Skeletal muscle tissue (tissue), 3 donors: ENCODE measurements at regions not wholly inside any gene's neighbourhood (a gene's known extent, or its start where the extent isn't known, plus 50 kb on each side); places are given as distances from the start of the nearest gene placed in this dataset.

Source experiments
- H3K27ac ChIP-seq: one replicate; pipeline ENCODE4 v1.7.0; 2013; ENCODE audit warnings: mild to moderate bottlenecking, low read depth, low read length, inconsistent platforms
- H3K27me3 ChIP-seq, 3 donors: one replicate each; pipeline ENCODE4 v1.7.0; 2013; ENCODE audit warnings: low read length in 3 of 3; ENCODE audit not compliant: control insufficient read depth in 3 of 3, insufficient read depth in 3 of 3
- H3K36me3 ChIP-seq, 3 donors: one replicate each; pipeline ENCODE4 v1.7.0; 2013; ENCODE audit warnings: low read length in 3 of 3; ENCODE audit not compliant: control insufficient read depth in 3 of 3, insufficient read depth in 3 of 3
- H3K4me1 ChIP-seq, 3 donors: one replicate each; pipeline ENCODE4 v1.7.0; 2013; ENCODE audit warnings: low read length in 3 of 3, mild to moderate bottlenecking in 3 of 3; ENCODE audit not compliant: control insufficient read depth in 3 of 3, insufficient read depth in 3 of 3
- H3K4me3 ChIP-seq, 3 donors: one replicate each; pipeline ENCODE4 v1.7.0; 2013; ENCODE audit warnings: low read length in 3 of 3
- H3K9ac ChIP-seq, 3 donors: one replicate each; pipeline ENCODE4 v1.7.0; 2013; ENCODE audit warnings: low read length in 3 of 3, mild to moderate bottlenecking in 3 of 3, moderate library complexity in 2 of 3, low read depth in 1 of 3
- H3K9me3 ChIP-seq, 3 donors: one replicate each; pipeline ENCODE4 v1.7.0; 2013; ENCODE audit warnings: low read length in 3 of 3; ENCODE audit not compliant: control insufficient read depth in 3 of 3
- donor health status: Osteomylitis.

GRCh38 chr15:25058080-25058785 lies 103.4 kb downstream of the SNRPN start:
- Histone ChIP-seq H3K4me3 (peak overlapping the region; percentile 33 to 61 (median 54)), H3K4me1 (no peaks in the 10 kb centered on the region), H3K9me3 (peaks cover 90 to 98% (median 90%) of the 10 kb centered on the region in 3 donors), H3K36me3 (peaks cover 97 to 100% (median 99%) of the 10 kb centered on the region in 3 donors), H3K27me3 (no peaks in the 10 kb centered on the region), H3K9ac (no peak overlapping the region), H3K27ac (no peak overlapping the region)

DNA sequence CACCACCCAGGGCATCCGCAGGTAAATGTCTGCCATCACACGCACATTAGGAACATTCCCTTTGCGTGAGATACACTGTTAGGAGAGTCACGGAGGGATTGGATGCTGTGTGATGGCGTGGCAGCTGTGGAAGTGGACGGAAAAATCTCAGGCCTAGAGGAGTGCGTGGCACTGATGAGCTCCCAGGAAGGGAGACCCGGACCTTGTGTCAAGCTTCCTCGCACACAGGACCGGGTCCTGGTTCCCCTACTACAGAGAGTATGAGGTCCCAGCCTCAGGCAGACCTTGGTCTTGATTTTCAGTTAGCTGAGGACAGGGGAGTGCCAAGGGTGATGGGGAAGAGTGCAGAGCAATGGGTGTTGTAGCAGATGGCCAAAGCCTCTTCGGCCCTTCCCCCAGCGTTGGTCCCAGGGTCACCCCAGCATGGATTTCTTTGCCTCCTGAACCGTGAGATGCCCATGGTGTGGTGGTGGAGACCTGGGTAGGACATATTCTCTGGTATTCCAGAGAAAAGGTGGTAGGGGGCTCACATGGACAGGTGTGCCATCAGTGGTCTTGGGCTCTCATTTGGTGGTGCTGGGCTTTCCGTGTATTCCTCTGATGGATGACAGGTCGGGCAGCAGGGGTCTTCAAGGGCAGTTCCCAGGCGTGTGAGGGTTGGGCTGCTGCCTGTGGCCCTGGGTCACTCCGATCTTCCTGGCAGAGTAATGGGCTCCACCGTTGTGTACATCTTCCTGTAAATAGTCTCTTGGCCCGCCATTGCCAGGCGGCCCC lies 105.1 kb downstream of the SNRPN start:
- Histone ChIP-seq H3K27ac (no peak overlapping the region), H3K36me3 (peaks cover 98 to 100% (median 99%) of the 10 kb centered on the region in 3 donors), H3K4me1 (no peaks in the 10 kb centered on the region), H3K27me3 (no peaks in the 10 kb centered on the region), H3K9me3 (peaks cover 90 to 99% (median 94%) of the 10 kb centered on the region in 3 donors), H3K4me3 (peak overlapping the region; percentile 15 to 61 (median 41)), H3K9ac (no peak overlapping the region)

GRCh38 chr15:25060472-25060803 lies 105.7 kb downstream of the SNRPN start:
- Histone ChIP-seq H3K36me3 (peaks cover 98 to 100% (median 100%) of the 10 kb centered on the region in 3 donors), H3K4me3 (peak overlapping the region; percentile 33 to 51 (median 41)), H3K27me3 (no peaks in the 10 kb centered on the region), H3K9ac (no peak overlapping the region), H3K27ac (no peak overlapping the region), H3K9me3 (peaks cover 90 to 99% (median 94%) of the 10 kb centered on the region in 3 donors), H3K4me1 (no peaks in the 10 kb centered on the region)

GRCh38 chr15:25060996-25061620 lies 106.3 kb downstream of the SNRPN start:
- H3K27me3 ChIP-seq = no peaks in the 10 kb centered on the region
- peaks cover 89 to 99% (median 94%) of the 10 kb centered on the region in 3 donors for H3K9me3 ChIP-seq
- no peak overlapping the region for H3K9ac ChIP-seq
- H3K4me3 ChIP-seq = peak overlapping the region; percentile 33 to 51 (median 41)
- no peaks in the 10 kb centered on the region for H3K4me1 ChIP-seq
- H3K27ac ChIP-seq = no peak overlapping the region
- H3K36me3 ChIP-seq = peaks cover 98 to 100% (median 100%) of the 10 kb centered on the region in 3 donors

- peaks cover 99 to 100% (median 100%) of the 10 kb centered on the region in 3 donors for H3K36me3 ChIP-seq
- no peak overlapping the region for H3K9ac ChIP-seq
Measured at GRCh38 chr15:25061808-25062550, 107.2 kb downstream of the SNRPN start.

GRCh38 chr15:25062551-25063430 lies 108.0 kb downstream of the SNRPN start:
- H3K4me1 ChIP-seq = no peaks in the 10 kb centered on the region
- no peaks in the 10 kb centered on the region for H3K27me3 ChIP-seq
- no peak overlapping the region for H3K9ac ChIP-seq
- no peak overlapping the region for H3K27ac ChIP-seq
- H3K9me3 ChIP-seq = peaks cover 90 to 99% (median 95%) of the 10 kb centered on the region in 3 donors
- peak overlapping the region; percentile 29 to 49 (median 40) for H3K4me3 ChIP-seq
- peaks cover 99 to 100% (median 99%) of the 10 kb centered on the region in 3 donors for H3K36me3 ChIP-seq

More at GRCh38 chr15:25061808-25062550, 107.2 kb downstream of the SNRPN start:
- H3K27me3 ChIP-seq = no peaks in the 10 kb centered on the region
- peaks cover 90 to 100% (median 94%) of the 10 kb centered on the region in 3 donors for H3K9me3 ChIP-seq
- no peak overlapping the region for H3K27ac ChIP-seq
- no peaks in the 10 kb centered on the region for H3K4me1 ChIP-seq
- H3K4me3 ChIP-seq = peak overlapping the region; percentile 26 to 51 (median 41)

DNA sequence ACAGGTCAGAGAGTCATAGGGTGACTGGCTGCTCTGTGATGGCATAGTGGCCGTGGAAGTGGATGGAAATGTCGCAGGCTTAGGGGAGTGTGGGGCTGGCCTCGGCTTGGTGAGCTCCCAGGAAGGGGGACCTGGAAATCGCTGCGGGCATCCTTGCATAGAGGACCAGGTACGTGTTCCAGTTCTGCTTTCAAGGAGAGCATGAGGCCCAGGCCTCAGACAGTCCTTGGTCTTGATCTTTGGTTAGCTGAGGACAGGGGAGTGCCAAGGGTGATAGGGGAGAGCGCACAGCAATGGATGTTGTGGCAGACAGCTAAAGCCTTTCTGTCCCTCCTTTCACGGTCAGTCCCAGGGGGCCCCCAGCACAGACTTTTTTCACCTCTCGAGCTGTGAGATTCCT lies 110.5 kb downstream of the SNRPN start:
- Histone ChIP-seq H3K9me3 (peaks cover 90 to 99% (median 97%) of the 10 kb centered on the region in 3 donors), H3K4me1 (no peaks in the 10 kb centered on the region), H3K9ac (no peak overlapping the region), H3K27ac (no peak overlapping the region), H3K4me3 (peak overlapping the region; percentile 6 to 44 (median 7)), H3K27me3 (no peaks in the 10 kb centered on the region), H3K36me3 (peaks cover 99 to 100% (median 100%) of the 10 kb centered on the region in 3 donors)

- no peak overlapping the region for H3K9ac ChIP-seq
- H3K27ac ChIP-seq = no peak overlapping the region
- H3K4me1 ChIP-seq = no peaks in the 10 kb centered on the region
- H3K4me3 ChIP-seq = peak overlapping the region; percentile 7 to 49 (median 44)
- peaks cover 90 to 99% (median 97%) of the 10 kb centered on the region in 3 donors for H3K9me3 ChIP-seq
- peaks cover 99 to 100% (median 100%) of the 10 kb centered on the region in 3 donors for H3K36me3 ChIP-seq
- H3K27me3 ChIP-seq = no peaks in the 10 kb centered on the region
Measured at GRCh38 chr15:25065876-25066275, 111.1 kb downstream of the SNRPN start.

DNA sequence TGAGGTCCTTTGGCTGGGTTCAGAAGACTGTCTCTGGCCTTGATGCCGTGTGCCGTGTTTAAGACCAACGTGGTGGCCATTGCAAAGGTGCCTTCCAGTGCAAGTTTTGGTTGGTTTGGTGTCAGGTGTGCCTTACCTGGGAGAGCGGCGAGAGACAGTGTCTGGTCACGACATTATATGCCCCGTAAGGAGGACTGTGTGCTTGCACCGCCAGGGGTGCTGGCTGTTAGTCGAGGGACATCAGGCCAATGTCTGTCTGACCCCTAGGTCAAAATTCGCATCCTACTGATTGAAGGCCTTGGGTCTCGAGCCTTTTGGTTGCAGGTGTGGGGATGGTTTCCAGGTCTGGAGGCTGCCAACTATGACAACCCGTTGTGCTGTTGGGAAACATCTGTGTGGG lies 111.9 kb downstream of the SNRPN start:
- Histone ChIP-seq H3K4me3 (peak overlapping the region; percentile 3 to 49 (median 7)), H3K27ac (no peak overlapping the region), H3K4me1 (no peaks in the 10 kb centered on the region), H3K27me3 (no peaks in the 10 kb centered on the region), H3K36me3 (peaks cover 99 to 100% (median 100%) of the 10 kb centered on the region in 3 donors), H3K9ac (no peak overlapping the region), H3K9me3 (peaks cover 92 to 99% (median 97%) of the 10 kb centered on the region in 3 donors)
